Heart right ventricle (tissue), 16 donors: ENCODE measurements at regions not wholly inside any gene's neighbourhood (a gene's known extent, or its start where the extent isn't known, plus 50 kb on each side); places are given as distances from the start of the nearest gene placed in this dataset.

ENCODE experiments used
- ATAC-seq, 8 donors: fragments of 200-7000 bp; cut with Tn5 transposase; one replicate each; pipeline ENCODE4 v1.9.1; 2020; ENCODE audit warnings: mild to moderate bottlenecking in 8 of 8, moderate library complexity in 8 of 8, moderate number of reproducible peaks in 1 of 8
- DNase-seq, 2 donors: peaks; one replicate each; pipeline ENCODE4 v3.0.0-alpha.2; 2020
- H3K27ac ChIP-seq, 10 donors: fragments of 200-600 bp; sonication (generic) in 2 of 10; one replicate each; pipeline versions ENCODE4 v1.5.0 to v1.8.0; 2020 to 2022; ENCODE audit warnings: mild to moderate bottlenecking in 3 of 10
- H3K27me3 ChIP-seq, 7 donors: fragments of 200-600 bp; one replicate each; pipeline ENCODE4 v1.8.0; 2021 to 2022; ENCODE audit warnings: mild to moderate bottlenecking in 2 of 7
- H3K36me3 ChIP-seq, 9 donors: fragments of 200-600 bp; sonication (generic) in 1 of 9; one replicate each; pipeline versions ENCODE4 v1.5.0 to v1.8.0; 2020 to 2022; ENCODE audit warnings: mild to moderate bottlenecking in 2 of 9
- H3K4me1 ChIP-seq, 9 donors: fragments of 200-600 bp; sonication (generic) in 1 of 9; one replicate each; pipeline versions ENCODE4 v1.5.0 to v1.8.0; 2020 to 2022; ENCODE audit warnings: mild to moderate bottlenecking in 4 of 9
- H3K4me3 ChIP-seq, 10 donors: fragments of 200-600 bp; sonication (generic) in 2 of 10; one replicate each; pipeline versions ENCODE4 v1.5.0 to v1.8.0; 2020 to 2022; ENCODE audit warnings: mild to moderate bottlenecking in 7 of 10, moderate library complexity in 2 of 10
- H3K9me3 ChIP-seq, 11 donors: fragments of 200-600 bp in 10 of 11; sonication (generic) in 2 of 11; one replicate each; pipeline versions ENCODE4 v1.5.0 to v1.8.0; 2013 to 2022; ENCODE audit warnings: mild to moderate bottlenecking in 2 of 11, control low read depth in 1 of 11, moderate library complexity in 1 of 11
- WGBS, 2 donors: extraction: QIAGEN DNeasy Blood & Tissue Kit; methylation state at CpG; one replicate each; pipeline ENCODE4 v1.1.7; 2013; ENCODE audit warnings: inconsistent platforms in 1 of 2; 5-methylcytosine and 5-hydroxymethylcytosine counted together
- intact Hi-C, 10 donors: fragments of 100-400 bp; cut with DNase I; formaldehyde crosslinking; loops; one replicate each; pipeline versions ENCODE4 v1.11.1 to v1.14.2; 2022
- TF ChIP-seq, protein P1 (sequence below), 9 donors: fragments of 200-600 bp; sonication (generic) in 2 of 9; IDR thresholded peaks; one replicate each; pipeline versions ENCODE4 v1.5.0 to v1.8.0; 2021 to 2022; ENCODE audit warnings: antibody characterized with exemption in 9 of 9, mild to moderate bottlenecking in 5 of 9, moderate library complexity in 1 of 9
- donor health status: Arrhythmogenic right ventricular cardiomyopathy.
- donor health status: ischemic (EF 13 %, LVEDD 7.1; RV severe dilation, severe dysfunction).
- donor health status: healthy with polysubstance abuse.
- donor health status: DM: no; HTN: yes; CAD: no.
- donor health status: DM: no; HTN: no; CAD: no.
- donor health status: ischemic (EF 25% LVEDD 6.9; RV normal size, moderate dysfunction).
- donor health status: ischemic (EF 25% LVEDD 5.7; RV mildly dilated, moderate dysfunction).
- donor health status: healthy.
- donor health status: DM: yes; HTN: yes; CAD: no.
- donor health status: Ischemic cardiomyopathy.
- donor health status: ischemic (EF 35%, LVEDD 5.7; RV mildly dilated, moderate dysfunction).
- donor health status: nonischemic (EF 11% LVEDD 7.7; RV severe dilation, severe dysfunction).
- donor health status: DM: yes; HTN: yes; CAD: no.
- donor health status: PGD.
- donor health status: ischemic (EF 29% LVEDD 5.4; RV normal size, mild dysfunction).
- donor health status: nonischemic (EF 23%, LVEDD 6.1; RV moderate dilation, normal function).

DNA sequence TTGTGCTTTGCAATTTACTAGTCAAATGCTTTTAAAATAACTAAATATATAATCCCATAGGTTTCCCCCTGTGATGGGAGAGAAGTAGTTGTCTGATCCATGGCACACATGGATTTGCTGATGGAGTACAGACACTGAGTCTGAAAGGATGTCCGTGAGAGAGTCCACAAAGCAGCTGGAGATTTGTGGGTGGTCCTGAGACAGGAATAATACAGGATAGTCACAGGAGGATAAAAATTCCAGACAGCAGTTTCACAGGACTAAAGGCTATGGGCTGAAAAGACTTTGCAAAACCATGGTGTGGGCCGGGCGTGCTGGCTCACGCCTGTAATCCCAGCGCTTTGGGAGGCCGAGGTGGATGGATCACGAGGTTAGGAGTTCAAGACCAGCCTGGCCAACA, 58.7 kb upstream of the ZFR start:
- Histone ChIP-seq H3K36me3 (no peaks in the 10 kb centered on the region), H3K27me3 (peaks cover 0 to 29% (median 7%) of the 10 kb centered on the region in 7 donors), H3K4me3 (no peak overlapping the region), H3K4me1 (peaks cover 0 to 45% (median 32%) of the 10 kb centered on the region in 9 donors), H3K27ac (no peak overlapping the region), H3K9me3 (no peaks in the 10 kb centered on the region)
- 80 to 83% methylated on average over 7 of the region's 7 CpGs for WGBS, 2 donors
- ATAC-seq (no peak), DNase-seq (no peak)
- TF ChIP-seq, protein P1, sequence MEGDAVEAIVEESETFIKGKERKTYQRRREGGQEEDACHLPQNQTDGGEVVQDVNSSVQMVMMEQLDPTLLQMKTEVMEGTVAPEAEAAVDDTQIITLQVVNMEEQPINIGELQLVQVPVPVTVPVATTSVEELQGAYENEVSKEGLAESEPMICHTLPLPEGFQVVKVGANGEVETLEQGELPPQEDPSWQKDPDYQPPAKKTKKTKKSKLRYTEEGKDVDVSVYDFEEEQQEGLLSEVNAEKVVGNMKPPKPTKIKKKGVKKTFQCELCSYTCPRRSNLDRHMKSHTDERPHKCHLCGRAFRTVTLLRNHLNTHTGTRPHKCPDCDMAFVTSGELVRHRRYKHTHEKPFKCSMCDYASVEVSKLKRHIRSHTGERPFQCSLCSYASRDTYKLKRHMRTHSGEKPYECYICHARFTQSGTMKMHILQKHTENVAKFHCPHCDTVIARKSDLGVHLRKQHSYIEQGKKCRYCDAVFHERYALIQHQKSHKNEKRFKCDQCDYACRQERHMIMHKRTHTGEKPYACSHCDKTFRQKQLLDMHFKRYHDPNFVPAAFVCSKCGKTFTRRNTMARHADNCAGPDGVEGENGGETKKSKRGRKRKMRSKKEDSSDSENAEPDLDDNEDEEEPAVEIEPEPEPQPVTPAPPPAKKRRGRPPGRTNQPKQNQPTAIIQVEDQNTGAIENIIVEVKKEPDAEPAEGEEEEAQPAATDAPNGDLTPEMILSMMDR (IDR thresholded peaks at IDR 0.05): no peak
- intact Hi-C loops: no loop called here

DNA sequence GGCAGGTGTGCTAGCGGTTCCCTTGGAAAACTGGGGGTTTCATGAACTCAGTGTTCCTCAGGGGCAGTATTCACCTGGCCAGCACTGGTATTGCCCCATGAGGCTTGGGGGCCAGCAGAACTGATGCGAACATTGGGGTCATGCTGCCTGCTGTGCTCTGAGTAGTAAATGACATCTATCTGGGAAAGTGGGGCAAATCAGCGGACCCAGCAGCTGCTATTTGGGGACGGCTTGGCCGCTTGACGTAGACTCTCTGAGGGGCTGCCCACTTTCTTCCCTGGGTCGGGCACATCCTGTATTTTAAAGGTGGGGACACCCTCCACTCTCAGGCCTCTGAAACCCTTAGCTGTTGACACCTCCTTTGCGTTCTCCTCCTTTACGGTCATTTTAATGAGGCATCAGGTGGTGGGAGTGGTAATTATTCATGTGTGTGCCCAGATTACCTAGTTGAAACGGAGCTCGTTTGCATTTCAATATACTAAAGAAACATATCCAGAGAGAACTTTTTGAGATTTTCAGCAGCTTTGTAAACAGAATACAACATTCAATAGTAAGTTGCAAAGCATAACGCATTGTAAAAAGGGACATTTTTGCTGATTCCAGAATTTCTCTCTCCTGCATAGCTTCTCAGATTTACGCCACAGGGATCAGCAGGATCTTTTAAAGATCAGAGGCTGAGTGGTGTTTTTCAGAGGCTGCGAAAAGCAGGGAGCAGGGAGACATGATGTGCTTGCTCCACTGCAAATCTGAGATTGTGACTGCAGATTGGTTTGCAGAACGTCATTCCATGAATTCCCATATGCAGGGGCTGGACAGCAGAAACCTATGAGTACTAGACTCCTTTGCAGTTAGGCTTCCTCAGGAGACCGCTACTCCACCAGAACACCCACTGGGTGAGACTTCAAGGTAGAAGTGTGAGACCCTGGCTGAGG, 56.8 kb upstream of the ZFR start:
- no peaks in the 10 kb centered on the region for H3K36me3 ChIP-seq
- no peak overlapping the region for H3K4me3 ChIP-seq
- TF ChIP-seq, protein P1 (IDR thresholded peaks at IDR 0.05): no peak
- H3K27me3 ChIP-seq: peaks cover 0 to 34% (median 7%) of the 10 kb centered on the region in 7 donors
- peaks cover 0 to 32% (median 27%) of the 10 kb centered on the region in 9 donors for H3K4me1 ChIP-seq
- intact Hi-C loops: no loop called here
- no peak for ATAC-seq
- 59 to 74% methylated on average over 16 of the region's 16 CpGs for WGBS, 2 donors
- H3K27ac ChIP-seq: no peak overlapping the region
- DNase-seq: no peak
- H3K9me3 ChIP-seq: no peaks in the 10 kb centered on the region

DNA sequence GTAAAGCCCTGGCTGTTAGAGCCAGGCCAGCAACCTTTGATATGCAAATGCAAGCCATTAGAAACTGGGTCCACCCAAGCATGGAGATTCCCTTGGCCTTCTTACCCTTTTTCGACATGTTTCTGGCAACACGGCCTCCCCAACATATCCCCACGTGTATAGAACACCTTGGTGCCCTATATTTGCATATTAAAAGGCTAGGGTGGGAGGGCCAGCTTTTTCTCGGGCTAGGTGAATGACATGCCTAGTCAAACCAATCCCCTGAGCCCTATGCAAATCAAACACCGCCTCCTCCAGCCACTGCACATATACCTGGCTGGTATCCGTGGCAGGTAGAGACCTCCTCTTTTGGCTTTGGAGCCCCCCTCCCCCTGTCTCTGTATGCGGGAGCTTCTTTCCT, 55.6 kb upstream of the ZFR start:
- H3K4me1 ChIP-seq: peaks cover 0 to 20% (median 15%) of the 10 kb centered on the region in 9 donors
- no peak for ATAC-seq
- no peaks in the 10 kb centered on the region for H3K36me3 ChIP-seq
- no peaks in the 10 kb centered on the region for H3K9me3 ChIP-seq
- WGBS, 2 donors: 61 to 67% methylated on average over 7 of the region's 7 CpGs
- no peak overlapping the region for H3K4me3 ChIP-seq
- DNase-seq: no peak
- intact Hi-C loops: no loop called here
- no peak overlapping the region for H3K27ac ChIP-seq
- TF ChIP-seq, protein P1 (IDR thresholded peaks at IDR 0.05): no peak
- H3K27me3 ChIP-seq: peaks cover 0 to 34% (median 7%) of the 10 kb centered on the region in 7 donors

DNA sequence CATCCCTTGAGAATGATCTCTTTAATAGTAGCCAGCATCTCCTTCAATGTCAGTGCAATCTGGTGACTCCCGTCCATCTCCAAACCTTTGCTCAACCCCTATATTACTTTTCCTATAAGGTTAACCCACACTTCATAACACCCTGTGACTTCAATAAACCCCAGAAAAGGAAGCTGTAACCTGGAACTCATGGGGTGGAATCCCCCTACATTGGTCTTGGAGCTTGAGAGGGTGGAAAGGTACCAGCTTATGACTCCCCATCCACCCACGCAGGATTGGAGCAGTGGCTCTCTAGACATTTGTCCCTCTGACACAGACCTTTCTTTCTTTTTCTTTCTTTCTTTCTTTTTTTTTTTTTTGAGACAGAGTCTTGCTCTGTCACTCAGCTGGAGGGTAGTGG, 54.7 kb upstream of the ZFR start:
- H3K36me3 ChIP-seq: no peaks in the 10 kb centered on the region
- H3K4me3 ChIP-seq: no peak overlapping the region
- no peak for DNase-seq
- 83 to 93% methylated on average over 2 of the region's 2 CpGs for WGBS, 2 donors
- intact Hi-C loops: loop anchor here in 1 of 10 donors (10.0 kb wide), 1 partner anchor 86 kb away; the partner anchor contains the start of gene SUB1
- TF ChIP-seq, protein P1 (IDR thresholded peaks at IDR 0.05): no peak
- no peak overlapping the region for H3K27ac ChIP-seq
- H3K4me1 ChIP-seq: peaks cover 0 to 11% (median 6%) of the 10 kb centered on the region in 9 donors
- H3K9me3 ChIP-seq: no peaks in the 10 kb centered on the region
- peaks cover 0 to 34% (median 7%) of the 10 kb centered on the region in 7 donors for H3K27me3 ChIP-seq
- ATAC-seq: no peak
